HG03139 (cell line): ENCODE measurements at regions not wholly inside any gene's neighbourhood (a gene's known extent, or its start where the extent isn't known, plus 50 kb on each side); places are given as distances from the start of the nearest gene placed in this dataset.
"Not testable (repeated sequence)": the region's sequence is repeated elsewhere in the genome, so short reads cannot be mapped to it uniquely, and the experiment has no call there.

Experiments used
- ATAC-seq: cut with Tn5 transposase; IDR thresholded peaks from one replicate; pipeline ENCODE4 v1.9.1; 2021; ENCODE audit not compliant: unreplicated experiment

- ATAC-seq, result peak; percentile 72
Measured at GRCh38 chr10:124153023-124153826, 59.8 kb upstream of the CHST15 start.

DNA sequence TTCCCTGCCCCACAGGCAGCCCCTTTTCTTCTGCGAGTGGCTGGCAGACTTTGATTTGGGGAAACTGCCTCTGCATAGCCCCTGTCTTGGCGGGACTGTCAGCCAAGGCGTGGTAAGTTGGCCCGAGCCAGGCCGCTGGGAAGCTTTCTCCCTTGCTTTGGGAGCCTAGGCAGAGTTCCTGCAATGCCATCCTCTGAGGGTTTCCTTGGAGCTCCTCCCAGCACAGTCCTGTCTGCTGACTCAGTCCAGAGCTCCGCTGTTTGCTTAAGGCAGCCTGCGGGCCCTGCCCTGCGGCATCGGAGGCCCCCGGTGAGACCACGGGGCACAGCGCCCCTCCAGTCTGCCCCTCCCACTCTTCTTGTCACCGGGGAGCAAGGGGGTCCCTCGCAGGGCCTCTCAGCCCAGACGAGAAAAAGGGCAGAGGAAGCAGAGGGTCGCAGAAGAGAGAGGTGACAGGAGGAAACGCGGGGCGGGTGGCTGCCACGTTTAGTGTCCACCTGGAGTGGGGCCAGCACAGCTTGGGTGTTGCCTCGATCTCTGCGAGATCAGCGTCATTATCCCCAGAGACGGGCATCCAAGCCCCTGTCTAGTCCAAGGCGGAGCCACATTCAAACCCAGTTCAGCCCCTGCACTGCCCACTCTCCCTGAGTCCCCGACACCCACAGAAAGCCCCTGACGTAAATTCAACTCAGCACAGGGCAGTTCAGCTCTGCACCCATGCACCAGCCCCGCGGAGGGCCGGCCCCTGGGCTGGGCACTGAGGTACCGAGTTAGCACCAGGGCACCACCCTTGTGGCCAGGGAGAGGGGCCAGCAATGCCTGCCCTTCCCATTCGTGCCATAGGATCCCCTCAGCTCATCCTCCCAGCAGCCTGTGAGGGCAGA is 59.0 kb upstream of the CHST15 start:
- ATAC-seq, result no peak

- no peak for ATAC-seq
Measured at GRCh38 chr10:124151466-124152095, 58.2 kb upstream of the CHST15 start.

DNA sequence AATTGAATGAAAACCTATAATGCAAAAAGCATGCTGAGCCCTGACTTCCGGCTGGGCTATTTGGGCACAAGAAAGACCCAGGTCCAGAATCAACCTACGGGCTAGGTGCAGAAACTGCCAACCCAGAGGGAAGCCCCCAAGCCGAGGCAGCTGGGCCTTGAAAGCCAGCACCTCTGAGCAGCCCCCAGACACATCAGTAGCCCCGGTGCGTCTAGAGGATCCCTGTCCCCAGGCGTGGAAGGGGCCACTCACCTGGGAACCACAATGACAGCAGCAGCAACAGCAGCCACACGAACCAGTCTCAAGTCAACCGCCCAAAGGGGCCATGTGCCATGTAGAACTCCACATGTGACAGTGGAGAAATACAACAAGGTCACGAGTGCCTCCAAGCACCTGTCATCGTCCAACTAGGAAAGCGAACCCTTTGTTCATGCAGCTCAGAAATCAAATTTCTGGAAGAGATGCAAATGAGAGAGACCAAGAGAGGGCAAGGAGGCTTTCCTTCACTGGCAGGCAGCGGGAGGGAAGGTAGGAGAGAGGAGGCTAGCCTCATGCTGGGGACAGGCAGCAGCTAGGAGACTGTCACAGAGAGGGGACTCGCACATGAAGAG is 57.5 kb upstream of the CHST15 start:
- ATAC-seq, result no peak

GRCh38 chr10:124150189-124150806 is 56.9 kb upstream of the CHST15 start:
- ATAC-seq, result no peak

DNA sequence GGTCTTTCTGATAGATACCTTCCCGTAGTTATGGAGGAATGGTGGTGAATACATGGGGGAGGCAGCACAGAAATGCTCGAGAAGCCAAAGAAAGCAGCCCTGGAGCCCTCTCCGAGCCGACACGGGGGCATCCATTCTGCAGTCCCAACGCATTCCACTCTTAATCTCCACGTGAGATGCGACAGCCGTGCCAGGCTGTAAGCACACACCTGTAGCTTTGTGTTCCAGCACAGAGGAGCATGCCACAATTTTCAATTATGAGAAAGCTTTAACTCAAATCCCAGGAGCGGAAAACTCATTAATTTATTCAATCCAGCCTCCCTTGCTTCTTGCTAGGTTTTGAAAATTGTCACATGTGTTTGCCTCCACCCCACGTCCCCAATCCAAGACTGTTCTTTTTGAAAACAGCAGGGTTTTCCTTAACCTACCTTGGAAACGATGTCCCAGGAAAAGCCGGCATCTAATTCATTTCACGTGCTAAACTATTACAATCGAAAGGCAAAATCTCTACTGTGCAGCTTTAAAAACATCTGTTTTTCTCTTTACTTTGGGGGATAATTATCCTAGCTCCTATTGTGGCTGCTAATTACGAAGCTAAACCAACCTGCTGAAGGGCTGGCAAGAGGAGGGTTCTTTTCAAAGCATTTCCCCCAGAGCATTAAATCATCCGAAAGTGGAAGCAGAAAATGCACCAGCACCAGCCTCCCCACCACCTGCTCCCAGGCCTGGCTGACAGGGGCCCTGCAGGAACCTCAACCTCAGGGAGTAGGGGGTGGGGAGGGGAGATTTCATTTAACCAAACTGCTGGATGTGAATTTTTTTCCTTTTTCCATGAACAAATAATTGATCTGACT is 56.0 kb upstream of the CHST15 start:
- no peak for ATAC-seq

DNA sequence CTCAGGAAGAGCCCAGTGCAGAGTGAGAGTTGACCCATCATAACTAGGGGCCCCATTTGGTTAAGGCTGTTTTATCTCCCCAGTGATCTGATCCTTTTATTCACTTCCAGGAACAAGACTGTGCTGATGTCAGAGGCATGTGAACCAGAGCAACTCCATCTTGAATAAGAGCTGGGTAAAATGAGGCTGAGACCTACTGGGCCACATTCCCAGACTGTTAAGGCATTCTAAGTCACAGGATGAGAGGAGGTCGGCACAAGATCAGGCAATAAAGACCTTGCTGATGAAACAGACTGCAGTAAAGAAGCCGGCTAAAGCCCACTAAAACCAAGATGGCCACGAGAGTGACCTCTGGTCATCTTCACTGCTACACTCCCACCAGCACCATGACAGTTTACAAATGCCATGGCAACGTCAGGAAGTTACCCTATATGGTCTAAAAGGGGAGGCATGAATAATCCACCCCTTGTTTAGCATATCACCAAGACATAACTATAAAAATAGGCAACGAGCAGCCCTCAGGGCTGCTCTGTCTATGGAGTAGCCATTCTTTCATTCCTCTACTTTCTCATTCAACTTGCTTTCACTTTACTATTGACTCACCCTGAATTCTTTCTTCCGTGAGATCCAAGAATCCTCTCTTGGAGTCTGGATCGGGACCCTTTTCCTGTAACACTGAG is 55.3 kb upstream of the CHST15 start:
- not testable (repeated sequence) for ATAC-seq

- ATAC-seq, result no peak
Measured at GRCh38 chr10:124146483-124146882, 53.1 kb upstream of the CHST15 start.

- no peak for ATAC-seq
Measured at GRCh38 chr10:124145109-124145870, 51.9 kb upstream of the CHST15 start.

GRCh38 chr10:124144536-124144935 is 51.1 kb upstream of the CHST15 start:
- ATAC-seq, result no peak

- no peak for ATAC-seq
Measured at GRCh38 chr10:124143721-124144120, 50.3 kb upstream of the CHST15 start.
